Adipocyte (in vitro differentiated cells): ENCODE measurements at regions not wholly inside any gene's neighbourhood (a gene's known extent, or its start where the extent isn't known, plus 50 kb on each side); places are given as distances from the start of the nearest gene placed in this dataset.
"Not testable (repeated sequence)": the region's sequence is repeated elsewhere in the genome, so short reads cannot be mapped to it uniquely, and the experiment has no call there.

Experiments
- DNase-seq: peaks from one replicate; pipeline ENCODE4 v3.0.0-alpha.2; 2015; ENCODE audit warnings: low read depth
- H3K27me3 ChIP-seq: replicated peaks from 2 replicates; pipeline ENCODE4 v1.7.0; 2013; ENCODE audit warnings: mild to moderate bottlenecking, low read length, moderate library complexity; ENCODE audit not compliant: control insufficient read depth, insufficient read depth
- H3K36me3 ChIP-seq: 2 replicates; pipeline ENCODE4 v1.7.0; 2013; ENCODE audit warnings: low read length, mild to moderate bottlenecking, moderate library complexity; ENCODE audit not compliant: control insufficient read depth, insufficient read depth, severe bottlenecking
- H3K4me1 ChIP-seq: 2 replicates; pipeline ENCODE4 v1.7.0; 2013; ENCODE audit warnings: mild to moderate bottlenecking, low read length, moderate library complexity; ENCODE audit not compliant: control insufficient read depth, insufficient read depth
- H3K4me3 ChIP-seq: 2 replicates; pipeline ENCODE4 v1.7.0; 2013; ENCODE audit warnings: mild to moderate bottlenecking, low read length, moderate library complexity
- H3K9ac ChIP-seq: 2 replicates; pipeline ENCODE4 v1.7.0; 2013; ENCODE audit warnings: mild to moderate bottlenecking, low read length, moderate library complexity
- H3K9me3 ChIP-seq: 2 replicates; pipeline ENCODE4 v1.7.0; 2013; ENCODE audit warnings: mild to moderate bottlenecking, low read length, moderate library complexity; ENCODE audit not compliant: control insufficient read depth

GRCh38 chr5:127216143-127216542 is 74.5 kb upstream of the MEGF10 start:
- Histone ChIP-seq H3K9ac (no peak overlapping the region), H3K36me3 (no peaks in the 10 kb centered on the region), H3K4me1 (peaks cover 8% of the 10 kb centered on the region), H3K27me3 (peaks cover 3% of the 10 kb centered on the region), H3K9me3 (no peaks in the 10 kb centered on the region), H3K4me3 (no peak overlapping the region)
- DNase-seq, result no peak

- Histone ChIP-seq H3K36me3 (no peaks in the 10 kb centered on the region), H3K9me3 (no peaks in the 10 kb centered on the region), H3K9ac (no peak overlapping the region), H3K4me3 (no peak overlapping the region), H3K4me1 (peaks cover 8% of the 10 kb centered on the region), H3K27me3 (peaks cover 3% of the 10 kb centered on the region)
- DNase-seq, result peak; percentile 23
These were observed 73.5 kb upstream of the MEGF10 start for GRCh38 chr5:127216898-127217675.

GRCh38 chr5:127221936-127222335 is 68.7 kb upstream of the MEGF10 start:
- not testable (repeated sequence) for H3K4me3 ChIP-seq, H3K9ac ChIP-seq, H3K36me3 ChIP-seq, H3K9me3 ChIP-seq, H3K4me1 ChIP-seq, DNase-seq, H3K27me3 ChIP-seq

DNA sequence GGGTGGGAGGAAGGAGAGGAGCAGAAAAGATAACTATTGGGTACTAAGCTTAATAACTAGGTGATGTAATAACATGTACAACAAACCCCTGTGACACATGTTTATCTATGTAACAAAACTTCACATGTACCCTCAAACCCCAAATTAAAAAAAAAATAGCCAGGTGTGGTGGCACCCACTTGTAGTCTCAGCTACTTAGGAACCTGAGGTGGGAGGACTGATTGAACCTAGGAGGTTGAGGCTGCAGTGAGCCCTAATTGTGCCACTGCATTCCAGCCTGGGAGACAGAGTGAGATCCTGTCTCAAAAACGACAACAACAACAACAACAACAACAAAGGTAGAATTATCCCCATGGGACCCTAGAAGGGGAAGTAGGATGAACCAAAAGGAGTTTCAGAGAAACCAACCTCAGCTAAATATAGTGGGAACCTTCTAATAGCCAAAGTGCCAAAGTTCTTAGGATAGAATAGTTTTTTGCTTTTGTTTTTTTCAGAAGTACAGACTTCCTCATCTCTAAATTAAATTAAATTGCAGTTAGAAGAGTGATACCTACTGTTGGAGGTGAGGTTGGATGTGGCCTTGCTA is 67.9 kb upstream of the MEGF10 start:
- H3K27me3 ChIP-seq, H3K9me3 ChIP-seq, H3K4me1 ChIP-seq, H3K36me3 ChIP-seq, DNase-seq, H3K4me3 ChIP-seq, H3K9ac ChIP-seq: not testable (repeated sequence)

DNA sequence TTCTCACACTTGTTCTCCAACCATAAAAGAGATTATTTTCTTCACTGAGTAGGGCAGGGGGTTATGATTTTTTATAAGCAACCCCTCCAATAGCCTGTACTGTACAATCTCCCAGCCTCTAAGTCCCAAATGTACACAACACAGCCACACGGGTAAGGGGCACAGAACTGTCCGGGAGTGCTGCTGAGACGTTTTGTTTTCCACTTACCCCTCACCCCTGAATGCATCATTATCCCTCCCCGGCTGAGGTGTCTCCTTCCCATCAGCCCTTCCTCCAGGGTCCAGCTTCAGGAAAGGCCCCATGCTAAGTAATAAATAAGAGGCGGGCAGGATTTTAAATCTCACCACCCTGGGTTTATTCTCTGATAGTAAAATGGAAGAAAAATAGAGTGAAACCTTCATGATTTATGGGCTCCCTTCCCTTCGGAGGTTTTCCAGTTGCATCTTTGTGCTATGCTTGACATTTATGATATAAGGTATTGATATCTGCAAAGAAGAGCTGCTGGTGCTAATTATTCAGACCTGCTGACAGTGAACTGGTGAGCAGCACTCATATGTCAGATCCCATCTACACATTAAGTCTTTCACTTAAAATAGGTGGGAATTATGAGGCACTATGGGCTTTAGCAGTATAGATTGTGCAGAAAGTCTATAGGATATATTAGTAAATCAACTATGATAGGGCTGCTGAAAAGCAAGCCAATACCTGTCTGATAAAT is 67.2 kb upstream of the MEGF10 start:
- no peaks in the 10 kb centered on the region for H3K36me3 ChIP-seq
- no peak overlapping the region for H3K4me3 ChIP-seq
- H3K27me3 ChIP-seq, result peaks cover 3% of the 10 kb centered on the region
- H3K9ac ChIP-seq, result no peak overlapping the region
- no peaks in the 10 kb centered on the region for H3K4me1 ChIP-seq
- no peak for DNase-seq
- H3K9me3 ChIP-seq, result no peaks in the 10 kb centered on the region

DNA sequence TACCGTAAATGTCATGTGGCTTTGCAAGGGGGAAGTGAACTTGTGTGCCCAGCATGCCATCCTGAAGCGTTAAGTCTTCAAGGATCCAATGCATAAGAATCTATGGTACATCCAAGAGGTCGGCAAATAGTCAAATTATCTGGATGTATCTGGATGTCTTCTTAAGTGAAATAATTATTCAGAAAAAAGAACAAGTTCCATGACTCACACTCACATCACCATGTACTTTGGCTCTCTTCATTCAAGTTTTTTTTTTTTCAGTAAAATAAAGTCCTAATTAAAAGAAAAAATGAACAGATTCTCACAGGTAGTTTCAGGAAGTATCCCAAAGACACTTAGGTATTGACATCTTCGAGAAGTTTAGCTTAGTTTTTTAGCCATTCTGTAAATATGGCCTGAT is 62.7 kb upstream of the MEGF10 start:
- Histone ChIP-seq H3K27me3 (no peaks in the 10 kb centered on the region), H3K4me1 (no peaks in the 10 kb centered on the region)
- no peak for DNase-seq

DNA sequence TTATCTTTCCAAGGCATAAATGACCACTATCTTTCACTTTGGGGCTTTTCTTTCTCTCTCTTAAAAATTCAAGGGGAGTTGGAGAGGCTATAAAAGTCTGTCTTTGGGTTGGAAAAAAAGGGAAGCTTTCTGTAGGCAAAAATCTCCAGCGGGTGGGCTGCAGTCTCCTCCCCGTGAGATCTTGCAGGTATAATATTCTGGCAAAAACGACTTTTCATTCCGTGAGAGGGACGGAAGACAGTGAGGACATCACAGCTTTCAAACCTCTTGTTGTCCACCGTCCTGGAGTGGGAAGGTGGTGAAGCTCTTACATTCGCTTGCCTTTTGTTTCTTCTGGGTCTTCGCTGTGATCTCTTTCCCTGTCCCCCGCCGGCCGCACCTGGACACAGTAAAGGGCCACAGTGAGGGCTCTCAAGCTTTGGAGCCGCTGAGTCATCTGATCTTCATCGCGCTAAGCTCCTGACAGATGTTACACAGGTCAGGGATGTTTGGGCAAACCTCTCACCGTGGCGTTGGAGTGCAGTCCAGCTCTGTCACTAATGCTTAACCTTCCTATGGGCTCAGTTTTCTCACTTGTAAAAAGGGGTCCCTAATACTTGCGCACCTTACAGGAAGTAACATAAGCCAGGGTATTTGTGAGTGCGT is 61.9 kb upstream of the MEGF10 start:
- no peaks in the 10 kb centered on the region for H3K27me3 ChIP-seq
- no peak for DNase-seq
- H3K9ac ChIP-seq, result peak overlapping the region; percentile 78
- no peaks in the 10 kb centered on the region for H3K36me3 ChIP-seq
- H3K4me1 ChIP-seq, result no peaks in the 10 kb centered on the region
- no peaks in the 10 kb centered on the region for H3K9me3 ChIP-seq
- peak overlapping the region; percentile 86 for H3K4me3 ChIP-seq

More for the DNA sequence above, 62.7 kb upstream of the MEGF10 start:
- H3K9me3 ChIP-seq, result no peaks in the 10 kb centered on the region
- H3K36me3 ChIP-seq, result no peaks in the 10 kb centered on the region
- no peak overlapping the region for H3K4me3 ChIP-seq
- no peak overlapping the region for H3K9ac ChIP-seq

- H3K4me1 ChIP-seq, result no peaks in the 10 kb centered on the region
- H3K9ac ChIP-seq, result peak overlapping the region; percentile 78
- no peaks in the 10 kb centered on the region for H3K9me3 ChIP-seq
- peak; percentile 62 for DNase-seq
- H3K36me3 ChIP-seq, result no peaks in the 10 kb centered on the region
- H3K27me3 ChIP-seq, result no peaks in the 10 kb centered on the region
- H3K4me3 ChIP-seq, result peak overlapping the region; percentile 86
These were observed 61.3 kb upstream of the MEGF10 start for GRCh38 chr5:127229185-127229889.

DNA sequence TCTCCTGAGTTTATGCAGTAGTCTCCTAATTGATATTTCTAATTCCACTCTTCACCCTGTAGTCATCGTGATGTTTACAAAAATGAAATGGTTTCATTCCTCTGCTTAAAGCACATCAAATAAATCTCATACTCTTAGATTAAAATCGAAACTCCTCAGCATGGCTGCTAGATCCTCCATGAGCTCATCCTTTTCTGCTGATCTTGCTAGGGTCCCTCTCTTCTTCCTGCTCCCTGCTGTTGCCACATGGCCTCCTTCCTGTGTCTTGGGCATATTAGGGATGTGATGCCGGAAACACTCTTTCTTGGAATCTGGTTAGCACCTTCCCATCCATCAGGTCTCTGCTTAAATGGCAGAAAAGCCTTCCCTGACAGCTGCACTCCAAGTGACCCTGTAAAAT is 59.5 kb upstream of the MEGF10 start:
- Histone ChIP-seq H3K27me3 (no peaks in the 10 kb centered on the region), H3K9ac (no peak overlapping the region), H3K4me1 (no peaks in the 10 kb centered on the region), H3K36me3 (no peaks in the 10 kb centered on the region), H3K4me3 (no peak overlapping the region), H3K9me3 (no peaks in the 10 kb centered on the region)
- no peak for DNase-seq

- no peak for DNase-seq
- no peaks in the 10 kb centered on the region for H3K27me3 ChIP-seq
- H3K9ac ChIP-seq, result no peak overlapping the region
- H3K4me3 ChIP-seq, result no peak overlapping the region
- H3K4me1 ChIP-seq, result no peaks in the 10 kb centered on the region
- no peaks in the 10 kb centered on the region for H3K36me3 ChIP-seq
- no peaks in the 10 kb centered on the region for H3K9me3 ChIP-seq
These were observed 57.0 kb upstream of the MEGF10 start for GRCh38 chr5:127233590-127233989.

GRCh38 chr5:127235136-127235535 is 55.5 kb upstream of the MEGF10 start:
- no peak for DNase-seq
- no peaks in the 10 kb centered on the region for H3K27me3 ChIP-seq
- no peak overlapping the region for H3K4me3 ChIP-seq
- no peaks in the 10 kb centered on the region for H3K36me3 ChIP-seq
- H3K9ac ChIP-seq, result no peak overlapping the region
- H3K9me3 ChIP-seq, result no peaks in the 10 kb centered on the region
- no peaks in the 10 kb centered on the region for H3K4me1 ChIP-seq
